HCT116 (cell line): ENCODE measurements at regions not wholly inside any gene's neighbourhood (a gene's known extent, or its start where the extent isn't known, plus 50 kb on each side); places are given as distances from the start of the nearest gene placed in this dataset.
"Not testable (repeated sequence)": the region's sequence is repeated elsewhere in the genome, so short reads cannot be mapped to it uniquely, and the experiment has no call there.

Experiments
- ATAC-seq: fragments of 200-7000 bp; cut with Tn5 transposase; 2 replicates; pipeline ENCODE4 v1.9.1; 2020; ENCODE audit warnings: mild to moderate bottlenecking, moderate library complexity
- BruUV-seq: library from RNA; stranded (reverse); fragments of 400-500 nt; replicated peaks from 2 replicates; lab custom pipeline; 2021; lab: Mats Ljungman, UMichigan
- CTCF ChIA-PET: fragments of 300-600 bp; sonication (Branson Sonifier 250); formaldehyde crosslinking; loops from one replicate; lab custom pipeline; 2021; ENCODE audit warnings: antibody characterized with exemption; lab: Charles Lee
- POLR2A ChIA-PET: fragments of 300-600, 350-600 bp; sonication (Branson Sonifier 250); formaldehyde crosslinking; loops from one replicate; lab custom pipeline; 2021; ENCODE audit warnings: antibody characterized with exemption; lab: Charles Lee
- RAD21 ChIA-PET, 2 experiments: fragments of 300-600 bp; sonication (Branson Sonifier 250); formaldehyde crosslinking; loops; one replicate each; lab custom pipeline; 2023; ENCODE audit warnings: low total read pairs in 2 of 2; ENCODE audit not compliant: uncharacterized antibody in 2 of 2, unreplicated experiment in 2 of 2, low non-redundant PET in 1 of 2; lab: Charles Lee
- DNase-seq: peaks from one replicate; pipeline ENCODE4 v3.0.0-alpha.2; 2010; ENCODE audit warnings: low read depth, low spot score
- H2AFZ ChIP-seq: fragments of 200-600 bp; shearing (Covaris generic), sonication (generic); 2 replicates; pipeline ENCODE4 v1.6.1; 2017; ENCODE audit warnings: low read depth, mixed run types, mixed read lengths, antibody characterized with exemption, low read length; ENCODE audit not compliant: poor library complexity, severe bottlenecking
- H3K27ac ChIP-seq: 2 replicates; pipeline ENCODE4 v1.5.1; 2012; ENCODE audit warnings: low read depth, low read length
- H3K27me3 ChIP-seq: fragments of 200-600 bp; sonication (generic); 2 replicates; pipeline ENCODE4 v1.6.1; 2016; ENCODE audit warnings: mixed run types, low read length, mixed read lengths; ENCODE audit not compliant: insufficient read depth
- H3K36me3 ChIP-seq, 2 experiments: fragments of 200-500 bp in 1 of 2; fragments of 200-600 bp in 1 of 2; sonication (Bioruptor generic) in 1 of 2; sonication (generic) in 1 of 2; 2 replicates each; pipeline versions ENCODE4 v1.5.1 to v1.6.1; 2014 to 2016; ENCODE audit warnings: low read length in 2 of 2, inconsistent platforms in 1 of 2, mixed read lengths in 1 of 2, mixed run types in 1 of 2; ENCODE audit not compliant: insufficient read depth in 2 of 2, control insufficient read depth in 1 of 2
- H3K4me1 ChIP-seq, 2 experiments: fragments of 200-600 bp in 1 of 2; sonication (generic) in 1 of 2; 2 replicates each; pipeline versions ENCODE4 v1.5.1 to v1.6.1; 2012 to 2017; ENCODE audit warnings: low read length in 2 of 2, inconsistent platforms in 1 of 2, mild to moderate bottlenecking in 1 of 2, mixed read lengths in 1 of 2, mixed run types in 1 of 2, moderate library complexity in 1 of 2; ENCODE audit not compliant: insufficient read depth in 2 of 2, control insufficient read depth in 1 of 2
- H3K4me2 ChIP-seq: fragments of 200-600 bp; sonication (generic); 2 replicates; pipeline ENCODE4 v1.6.1; 2017; ENCODE audit warnings: mixed run types, low read length, mixed read lengths
- H3K4me3 ChIP-seq, 2 experiments: fragments of 200-600 bp in 1 of 2; sonication (generic) in 1 of 2; replicated peaks in 1 of 2; 2 replicates each; pipeline ENCODE4 v1.5.1; 2011 to 2016; ENCODE audit warnings: low read length in 2 of 2, control low read depth in 1 of 2, low read depth in 1 of 2, mild to moderate bottlenecking in 1 of 2, mixed read lengths in 1 of 2, mixed run types in 1 of 2
- H3K79me2 ChIP-seq: fragments of 200-600 bp; sonication (generic); 2 replicates; pipeline ENCODE4 v1.6.1; 2017; ENCODE audit warnings: mild to moderate bottlenecking, mixed run types, low read length, moderate library complexity, mixed read lengths; ENCODE audit not compliant: insufficient read depth
- H3K9ac ChIP-seq: fragments of 200-600 bp; sonication (generic); 2 replicates; pipeline ENCODE4 v1.6.1; 2016; ENCODE audit warnings: low read length, mixed read lengths
- H3K9me2 ChIP-seq: fragments of 200-600 bp; sonication (generic), shearing (Covaris generic); 2 replicates; pipeline ENCODE4 v1.6.1; 2017; ENCODE audit warnings: mixed run types, mild to moderate bottlenecking, moderate library complexity; ENCODE audit not compliant: insufficient read depth
- H3K9me3 ChIP-seq, 2 experiments: fragments of 200-500 bp in 1 of 2; fragments of 200-600 bp in 1 of 2; sonication (Bioruptor generic) in 1 of 2; sonication (generic) in 1 of 2; 2 replicates each; pipeline ENCODE4 v1.6.1; 2014 to 2017; ENCODE audit warnings: low read length in 2 of 2, mixed read lengths in 2 of 2, inconsistent platforms in 1 of 2, low read depth in 1 of 2, mild to moderate bottlenecking in 1 of 2, mixed run types in 1 of 2, moderate library complexity in 1 of 2; ENCODE audit not compliant: control insufficient read depth in 1 of 2, insufficient read depth in 1 of 2
- H4K20me1 ChIP-seq: fragments of 200-600 bp; sonication (generic), shearing (Covaris generic); 2 replicates; pipeline ENCODE4 v1.6.1; 2017; ENCODE audit warnings: mixed run types, mild to moderate bottlenecking, moderate library complexity; ENCODE audit not compliant: insufficient read depth
- ATF3 ChIP-seq: IDR thresholded peaks from 2 replicates; pipeline ENCODE4 v1.6.1; 2012
- CBX3 ChIP-seq: IDR thresholded peaks from 2 replicates; pipeline ENCODE4 v1.6.1; 2012; ENCODE audit warnings: low read depth
- EGR1 ChIP-seq: IDR thresholded peaks from 2 replicates; pipeline ENCODE4 v1.6.1; 2012; ENCODE audit warnings: low read depth
- EZH2 ChIP-seq: fragments of 200-600 bp; sonication (generic); IDR thresholded peaks from 2 replicates; pipeline ENCODE4 v1.6.1; 2017; ENCODE audit warnings: antibody characterized with exemption, mixed run types
- EZH2phosphoT487 ChIP-seq: fragments of 200-600 bp; IDR thresholded peaks from 2 replicates; pipeline ENCODE4 v1.6.1; 2018; ENCODE audit warnings: antibody characterized with exemption, borderline replicate concordance
- JUND ChIP-seq: IDR thresholded peaks from 2 replicates; pipeline ENCODE4 v1.6.1; 2012
- MAX ChIP-seq: IDR thresholded peaks from 2 replicates; pipeline ENCODE4 v1.6.1; 2012
- POLR2AphosphoS5 ChIP-seq: IDR thresholded peaks from 2 replicates; pipeline ENCODE4 v1.6.1; 2011; ENCODE audit warnings: mild to moderate bottlenecking, low read depth, low read length, moderate library complexity
- SP1 ChIP-seq: IDR thresholded peaks from 2 replicates; pipeline ENCODE4 v1.6.1; 2012; ENCODE audit warnings: low read depth
- SRF ChIP-seq: IDR thresholded peaks from 2 replicates; pipeline ENCODE4 v1.6.1; 2012; ENCODE audit warnings: low read depth
- ZFX ChIP-seq: fragments of 450-650 bp; IDR thresholded peaks from 2 replicates; pipeline ENCODE4 v1.6.1; 2017
- ZNF274 ChIP-seq: fragments of 200-500 bp; sonication (Bioruptor generic); IDR thresholded peaks from 2 replicates; pipeline ENCODE4 v1.6.1; 2014; ENCODE audit warnings: mild to moderate bottlenecking, low read depth, low read length, inconsistent platforms
- intact Hi-C: fragments of 100-400 bp; cut with micrococcal nuclease; formaldehyde crosslinking; loops from 2 replicates; pipeline ENCODE4 v1.10.0; 2022
- TF ChIP-seq, protein P1 (sequence below): IDR thresholded peaks from 2 replicates; pipeline ENCODE4 v1.6.1; 2012; ENCODE audit warnings: low read depth

DNA sequence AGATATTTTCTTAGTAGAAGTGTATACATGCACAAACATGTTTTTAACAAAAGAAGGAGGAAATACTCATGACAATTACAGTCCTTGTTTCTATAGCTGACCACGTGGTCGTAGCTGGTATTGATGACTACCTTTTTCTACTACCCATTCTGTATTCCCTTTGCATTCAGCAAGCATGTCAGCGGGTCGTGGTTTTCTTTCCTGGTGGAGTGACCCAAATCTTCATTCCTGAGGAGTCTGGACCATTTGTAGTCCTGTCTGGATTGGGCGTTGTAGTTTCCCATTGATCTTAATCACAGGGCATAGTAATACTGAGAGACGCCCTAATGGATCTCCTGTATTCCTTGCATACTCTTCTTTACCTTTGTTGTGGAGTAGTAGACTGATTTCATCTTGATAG lies 472.1 kb upstream of the RGS6 start:
- Histone ChIP-seq H3K4me2 (no peak overlapping the region), H3K9ac (no peak overlapping the region), H3K9me2 (no peaks in the 10 kb centered on the region), H3K9me3 (no peaks in the 10 kb centered on the region), H3K4me1 (no peaks in the 10 kb centered on the region), H4K20me1 (no peaks in the 10 kb centered on the region), H3K79me2 (no peaks in the 10 kb centered on the region), H3K4me3 (no peak overlapping the region), H3K27ac (no peak overlapping the region), H3K27me3 (no peaks in the 10 kb centered on the region), H2AFZ (no peak overlapping the region), H3K36me3 (no peaks in the 10 kb centered on the region)
- RAD21 ChIA-PET = no interaction called here
- CTCF ChIA-PET = no interaction called here
- no TSS peak for BruUV-seq
- intact Hi-C loops = no loop called here
- TF ChIP-seq POLR2AphosphoS5 (no peak), CBX3 (no peak), EGR1 (no peak), MAX (no peak), EZH2 (no peak), ATF3 (no peak), JUND (no peak), EZH2phosphoT487 (no peak), SP1 (no peak), ZNF274 (no peak), ZFX (no peak), SRF (no peak)
- TF ChIP-seq, protein P1, sequence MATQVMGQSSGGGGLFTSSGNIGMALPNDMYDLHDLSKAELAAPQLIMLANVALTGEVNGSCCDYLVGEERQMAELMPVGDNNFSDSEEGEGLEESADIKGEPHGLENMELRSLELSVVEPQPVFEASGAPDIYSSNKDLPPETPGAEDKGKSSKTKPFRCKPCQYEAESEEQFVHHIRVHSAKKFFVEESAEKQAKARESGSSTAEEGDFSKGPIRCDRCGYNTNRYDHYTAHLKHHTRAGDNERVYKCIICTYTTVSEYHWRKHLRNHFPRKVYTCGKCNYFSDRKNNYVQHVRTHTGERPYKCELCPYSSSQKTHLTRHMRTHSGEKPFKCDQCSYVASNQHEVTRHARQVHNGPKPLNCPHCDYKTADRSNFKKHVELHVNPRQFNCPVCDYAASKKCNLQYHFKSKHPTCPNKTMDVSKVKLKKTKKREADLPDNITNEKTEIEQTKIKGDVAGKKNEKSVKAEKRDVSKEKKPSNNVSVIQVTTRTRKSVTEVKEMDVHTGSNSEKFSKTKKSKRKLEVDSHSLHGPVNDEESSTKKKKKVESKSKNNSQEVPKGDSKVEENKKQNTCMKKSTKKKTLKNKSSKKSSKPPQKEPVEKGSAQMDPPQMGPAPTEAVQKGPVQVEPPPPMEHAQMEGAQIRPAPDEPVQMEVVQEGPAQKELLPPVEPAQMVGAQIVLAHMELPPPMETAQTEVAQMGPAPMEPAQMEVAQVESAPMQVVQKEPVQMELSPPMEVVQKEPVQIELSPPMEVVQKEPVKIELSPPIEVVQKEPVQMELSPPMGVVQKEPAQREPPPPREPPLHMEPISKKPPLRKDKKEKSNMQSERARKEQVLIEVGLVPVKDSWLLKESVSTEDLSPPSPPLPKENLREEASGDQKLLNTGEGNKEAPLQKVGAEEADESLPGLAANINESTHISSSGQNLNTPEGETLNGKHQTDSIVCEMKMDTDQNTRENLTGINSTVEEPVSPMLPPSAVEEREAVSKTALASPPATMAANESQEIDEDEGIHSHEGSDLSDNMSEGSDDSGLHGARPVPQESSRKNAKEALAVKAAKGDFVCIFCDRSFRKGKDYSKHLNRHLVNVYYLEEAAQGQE = no peak
- POLR2A ChIA-PET = no interaction called here
- ATAC-seq (no peak), DNase-seq (no peak)

GRCh38 chr14:71461617-71462016 lies 470.6 kb upstream of the RGS6 start:
- DNase-seq, POLR2A ChIA-PET, CTCF ChIA-PET, H2AFZ ChIP-seq, intact Hi-C loops, H3K79me2 ChIP-seq, RAD21 ChIA-PET, ATAC-seq, H3K27me3 ChIP-seq, H3K27ac ChIP-seq, H3K4me2 ChIP-seq, H3K9me3 ChIP-seq, H4K20me1 ChIP-seq, H3K9me2 ChIP-seq, H3K36me3 ChIP-seq, BruUV-seq, H3K4me1 ChIP-seq, H3K9ac ChIP-seq, H3K4me3 ChIP-seq: not testable (repeated sequence)
